HG02642 (cell line): ENCODE measurements at regions not wholly inside any gene's neighbourhood (a gene's known extent, or its start where the extent isn't known, plus 50 kb on each side); places are given as distances from the start of the nearest gene placed in this dataset.
"Not testable (repeated sequence)": the region's sequence is repeated elsewhere in the genome, so short reads cannot be mapped to it uniquely, and the experiment has no call there.

Source experiments
- ATAC-seq: cut with Tn5 transposase; IDR thresholded peaks from one replicate; pipeline ENCODE4 v1.9.1; 2021; ENCODE audit warnings: mild to moderate bottlenecking; ENCODE audit not compliant: unreplicated experiment, poor library complexity

GRCh38 chr5:142259758-142260157 lies 65.1 kb downstream of the SPRY4 start:
- ATAC-seq: no peak

GRCh38 chr5:142255831-142256230 lies 69.0 kb downstream of the SPRY4 start:
- no peak for ATAC-seq

GRCh38 chr5:142254431-142254830 lies 70.4 kb downstream of the SPRY4 start:
- no peak for ATAC-seq

GRCh38 chr5:142253938-142254337 lies 70.9 kb downstream of the SPRY4 start:
- no peak for ATAC-seq

- no peak for ATAC-seq
Measured at GRCh38 chr5:142250119-142250518, 74.7 kb downstream of the SPRY4 start.

- no peak for ATAC-seq
Measured at GRCh38 chr5:142248853-142249462, 75.9 kb downstream of the SPRY4 start.

GRCh38 chr5:142246258-142246657 lies 78.6 kb downstream of the SPRY4 start:
- no peak for ATAC-seq

- ATAC-seq: no peak
Measured at GRCh38 chr5:142245786-142246185, 79.0 kb downstream of the SPRY4 start.

- no peak for ATAC-seq
Measured at GRCh38 chr5:142244440-142244839, 80.4 kb downstream of the SPRY4 start.

- no peak for ATAC-seq
Measured at GRCh38 chr5:142242272-142242671, 82.5 kb downstream of the SPRY4 start.

- no peak for ATAC-seq
Measured at GRCh38 chr5:142239394-142240159, 85.2 kb downstream of the SPRY4 start.

- no peak for ATAC-seq
Measured at GRCh38 chr5:142237707-142238106, 87.1 kb downstream of the SPRY4 start.

GRCh38 chr5:142236673-142237290 lies 88.0 kb downstream of the SPRY4 start:
- ATAC-seq: not testable (repeated sequence)

- ATAC-seq: no peak
Measured at GRCh38 chr5:142235870-142236672, 88.8 kb downstream of the SPRY4 start.

- ATAC-seq: no peak
Measured at GRCh38 chr5:142235050-142235797, 89.6 kb downstream of the SPRY4 start.

- ATAC-seq: no peak
Measured at GRCh38 chr5:142233083-142234032, 91.5 kb downstream of the SPRY4 start.

GRCh38 chr5:142230949-142231348 lies 93.9 kb downstream of the SPRY4 start:
- not testable (repeated sequence) for ATAC-seq

GRCh38 chr5:142225141-142225540 lies 99.7 kb downstream of the SPRY4 start:
- no peak for ATAC-seq
